BLaER1 (cell line): ENCODE measurements at regions not wholly inside any gene's neighbourhood (a gene's known extent, or its start where the extent isn't known, plus 50 kb on each side); places are given as distances from the start of the nearest gene placed in this dataset.
"Not testable (repeated sequence)": the region's sequence is repeated elsewhere in the genome, so short reads cannot be mapped to it uniquely, and the experiment has no call there.

ENCODE experiments used
- H3K27ac ChIP-seq: shearing (Covaris generic); formaldehyde crosslinking; 2 replicates; pipeline ENCODE4 v1.8.1; 2022
- H3K27me3 ChIP-seq: shearing (Covaris generic); formaldehyde crosslinking; 2 replicates; pipeline ENCODE4 v1.8.1; 2022
- H3K36me3 ChIP-seq: shearing (Covaris generic); formaldehyde crosslinking; 2 replicates; pipeline ENCODE4 v1.8.1; 2022
- H3K4me1 ChIP-seq: shearing (Covaris generic); formaldehyde crosslinking; 2 replicates; pipeline ENCODE4 v1.8.1; 2022
- H3K4me2 ChIP-seq: shearing (Covaris generic); formaldehyde crosslinking; 2 replicates; pipeline ENCODE4 v1.8.1; 2022
- H3K4me3 ChIP-seq: shearing (Covaris generic); formaldehyde crosslinking; 2 replicates; pipeline ENCODE4 v1.8.1; 2022
- H3K9ac ChIP-seq: shearing (Covaris generic); formaldehyde crosslinking; 2 replicates; pipeline ENCODE4 v1.8.1; 2022
- H3K9me3 ChIP-seq: shearing (Covaris generic); formaldehyde crosslinking; 2 replicates; pipeline ENCODE4 v1.8.1; 2022
- H4K20me1 ChIP-seq: shearing (Covaris generic); formaldehyde crosslinking; 2 replicates; pipeline ENCODE4 v1.8.1; 2022
- Cebpa-rat ChIP-seq: shearing (Covaris generic); IDR thresholded peaks from 2 replicates; pipeline ENCODE4 v1.8.1; 2022

DNA sequence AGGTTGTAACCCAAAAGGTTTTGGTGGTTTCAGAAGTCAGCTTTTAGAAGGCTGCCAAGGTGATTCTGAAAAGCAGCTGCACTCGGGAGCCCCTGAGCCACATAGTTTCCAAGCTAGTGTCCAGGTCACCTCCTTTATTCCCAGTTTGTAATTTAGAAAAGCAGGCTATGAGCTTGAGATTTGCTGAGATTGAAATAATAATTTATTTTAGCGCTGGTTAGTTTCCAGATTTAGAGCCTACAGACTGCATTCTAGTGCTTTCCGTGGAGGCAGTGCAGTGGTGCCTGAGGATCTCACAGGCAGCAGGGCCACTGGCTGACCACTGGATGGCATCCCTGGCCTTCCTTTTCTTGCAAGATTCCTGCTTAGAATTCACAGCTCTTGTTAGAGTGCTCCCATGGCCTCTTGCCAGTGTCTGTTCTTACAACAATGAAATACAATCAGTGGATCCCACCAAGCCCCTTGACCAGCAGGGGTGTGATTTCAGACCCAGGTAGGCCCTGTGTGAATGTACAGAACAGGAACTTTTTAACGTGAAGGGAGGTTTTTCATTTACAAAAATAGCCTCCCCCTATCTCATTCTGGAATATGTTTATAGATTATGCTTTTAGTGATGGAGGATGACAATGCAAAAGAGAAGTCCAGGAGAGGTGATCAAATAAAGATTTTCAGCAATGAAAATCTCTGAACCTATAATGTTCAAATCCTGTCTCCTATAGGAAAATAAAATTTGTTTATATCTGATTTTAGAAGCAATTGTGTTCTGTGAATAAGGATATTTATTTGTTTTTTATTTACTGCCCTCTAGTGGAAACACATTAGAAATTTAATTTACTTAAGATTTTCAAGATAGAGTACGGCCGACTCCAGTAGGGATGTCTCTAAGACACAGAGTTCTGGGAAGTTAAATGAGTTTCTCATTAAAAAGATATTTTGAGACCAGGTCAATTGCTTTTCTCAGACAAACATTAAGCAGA is 362.1 kb upstream of the STXBP6 start:
- Histone ChIP-seq H3K9ac (no peak overlapping the region), H3K4me1 (no peaks in the 10 kb centered on the region), H3K4me3 (no peak overlapping the region), H3K9me3 (no peaks in the 10 kb centered on the region), H3K36me3 (no peaks in the 10 kb centered on the region), H3K27ac (no peak overlapping the region), H3K27me3 (no peaks in the 10 kb centered on the region), H4K20me1 (no peaks in the 10 kb centered on the region), H3K4me2 (no peak overlapping the region)
- no peak for TF ChIP-seq Cebpa-rat

DNA sequence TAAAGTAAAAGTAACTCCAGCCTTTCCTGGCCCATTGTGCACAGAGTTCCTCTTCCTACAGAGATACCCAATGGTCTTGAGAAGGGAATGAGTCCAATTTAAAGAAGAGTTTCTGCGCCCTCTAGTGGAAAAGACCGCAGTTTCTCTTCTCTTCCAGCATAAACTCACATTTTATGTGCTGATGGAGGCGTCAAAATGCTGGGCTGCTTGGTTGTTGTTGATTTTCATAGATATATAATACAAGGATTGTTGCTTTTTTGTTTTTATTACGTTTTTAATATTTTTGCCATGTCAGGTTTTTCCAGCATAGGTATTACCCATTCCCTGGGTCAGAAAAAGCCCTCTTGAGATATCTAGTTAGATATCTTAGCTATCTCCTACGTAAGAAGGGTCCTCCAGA is 356.9 kb upstream of the STXBP6 start:
- TF ChIP-seq Cebpa-rat, result no peak
- H3K36me3 ChIP-seq, result no peaks in the 10 kb centered on the region
- no peaks in the 10 kb centered on the region for H3K27me3 ChIP-seq
- no peak overlapping the region for H3K9ac ChIP-seq
- H3K27ac ChIP-seq, result no peak overlapping the region
- no peaks in the 10 kb centered on the region for H4K20me1 ChIP-seq
- H3K4me3 ChIP-seq, result no peak overlapping the region
- no peaks in the 10 kb centered on the region for H3K4me1 ChIP-seq
- no peaks in the 10 kb centered on the region for H3K9me3 ChIP-seq
- no peak overlapping the region for H3K4me2 ChIP-seq

DNA sequence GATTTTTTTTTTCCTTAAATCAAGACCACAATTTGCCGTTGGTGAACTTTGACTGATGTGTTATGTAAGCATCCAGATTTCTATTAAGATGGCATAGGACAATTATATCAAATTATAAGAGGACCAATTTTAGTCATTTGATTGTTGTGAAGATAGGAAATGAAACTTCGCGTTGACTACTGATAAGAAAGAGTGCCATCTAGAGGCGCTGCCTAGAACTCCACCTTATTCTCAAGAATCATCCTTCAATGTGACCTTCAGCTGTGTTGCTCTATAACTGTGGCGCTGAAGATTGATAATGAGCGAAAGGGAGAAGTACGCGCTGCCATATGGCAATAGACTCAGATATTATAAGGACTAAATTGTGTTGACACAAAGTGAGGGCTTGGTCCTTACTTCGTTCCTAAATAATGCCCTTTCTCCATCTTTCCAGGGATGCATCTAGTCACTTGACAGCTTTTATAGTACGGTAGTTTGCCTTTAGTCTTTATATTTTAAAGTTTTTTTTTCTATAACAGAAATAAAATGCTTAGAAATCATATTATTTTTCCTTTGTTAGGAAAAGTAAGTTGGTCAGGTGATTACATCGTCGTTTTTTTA is 350.8 kb upstream of the STXBP6 start:
- Histone ChIP-seq H3K4me2 (no peak overlapping the region), H3K9ac (no peak overlapping the region)
- TF ChIP-seq Cebpa-rat, result no peak

DNA sequence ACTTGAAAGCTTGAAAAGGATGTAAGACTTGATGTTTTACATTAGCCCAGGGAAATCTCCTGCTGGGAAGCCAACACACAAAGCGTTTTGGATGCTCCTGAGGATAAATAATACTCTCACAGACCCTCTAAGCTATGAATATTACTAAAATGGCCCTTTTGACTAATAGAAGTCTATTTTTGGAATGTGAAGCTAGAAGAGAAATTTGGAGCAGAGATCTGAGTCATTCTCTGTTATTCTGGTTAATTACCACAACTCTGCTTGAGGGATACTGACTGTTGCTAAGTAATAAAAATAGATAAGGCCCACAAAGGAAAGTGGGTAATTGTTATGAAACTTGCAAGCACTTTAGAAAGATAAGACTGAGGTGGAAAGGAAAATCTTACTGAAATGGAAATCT is 346.2 kb upstream of the STXBP6 start:
- Histone ChIP-seq H3K36me3 (no peaks in the 10 kb centered on the region), H3K9me3 (no peaks in the 10 kb centered on the region), H3K9ac (no peak overlapping the region), H3K27me3 (no peaks in the 10 kb centered on the region), H3K4me3 (no peak overlapping the region), H4K20me1 (no peaks in the 10 kb centered on the region), H3K4me1 (peaks cover 30% of the 10 kb centered on the region), H3K4me2 (no peak overlapping the region), H3K27ac (no peak overlapping the region)
- no peak for TF ChIP-seq Cebpa-rat

More for the DNA sequence above, 350.8 kb upstream of the STXBP6 start:
- Histone ChIP-seq H3K27ac (no peak overlapping the region), H3K4me3 (no peak overlapping the region), H3K36me3 (no peaks in the 10 kb centered on the region), H3K27me3 (no peaks in the 10 kb centered on the region), H3K9me3 (no peaks in the 10 kb centered on the region), H4K20me1 (no peaks in the 10 kb centered on the region), H3K4me1 (peaks cover 12% of the 10 kb centered on the region; the same call in 1 of the 2 replicates)

DNA sequence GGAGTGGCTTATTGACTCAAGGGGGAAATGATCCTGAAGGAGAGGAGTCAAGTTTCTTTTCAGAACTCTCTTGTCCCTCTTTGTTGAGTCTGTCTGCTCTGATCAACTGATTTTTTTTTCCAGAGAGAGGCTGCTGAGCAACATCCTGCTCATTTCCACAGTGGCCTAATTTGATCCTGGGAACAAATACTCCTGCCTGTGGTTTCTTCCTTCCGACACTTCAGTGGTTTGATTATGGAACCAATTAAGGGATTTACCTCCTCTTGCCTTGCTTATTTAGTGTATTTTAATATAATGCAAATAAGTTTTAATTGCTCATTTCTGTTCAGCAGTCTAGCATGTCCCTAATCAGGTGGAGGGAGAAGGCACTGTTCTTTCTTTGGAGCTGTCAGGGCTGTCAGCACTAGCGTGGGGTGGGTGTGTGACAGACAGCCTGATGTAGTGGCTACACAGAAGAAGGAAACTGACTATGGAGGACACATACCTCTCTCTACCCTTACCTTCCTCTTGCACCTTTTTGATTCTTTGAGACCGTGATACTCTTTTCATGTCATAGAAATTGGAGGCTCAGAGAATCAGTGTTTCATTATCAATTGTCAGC is 344.9 kb upstream of the STXBP6 start:
- Histone ChIP-seq H4K20me1 (no peaks in the 10 kb centered on the region), H3K4me3 (no peak overlapping the region)
- no peak for TF ChIP-seq Cebpa-rat

DNA sequence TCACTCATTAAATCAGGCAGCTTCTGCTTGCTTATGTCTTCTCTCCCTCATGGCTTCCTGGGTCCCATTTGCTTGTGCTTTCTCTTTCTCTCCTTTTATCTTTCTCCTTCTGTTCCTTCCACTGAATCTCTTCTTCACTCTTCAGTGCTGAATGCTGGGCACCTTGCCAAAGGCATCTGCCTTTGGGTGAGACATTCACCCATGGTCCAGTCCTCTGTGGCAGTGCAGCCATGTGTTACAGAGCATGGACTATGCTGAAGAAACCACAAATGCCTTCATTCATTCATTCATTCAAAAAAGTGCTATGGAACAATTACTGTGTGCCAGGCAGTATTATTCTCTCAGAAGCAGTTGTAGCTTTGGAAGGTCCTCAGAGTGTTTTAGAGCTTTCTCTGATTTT is 344.4 kb upstream of the STXBP6 start:
- TF ChIP-seq Cebpa-rat, result no peak
- Histone ChIP-seq H3K4me1 (peaks cover 38% of the 10 kb centered on the region), H3K27me3 (no peaks in the 10 kb centered on the region), H3K36me3 (no peaks in the 10 kb centered on the region), H3K27ac (no peak overlapping the region), H3K4me3 (no peak overlapping the region), H3K9me3 (no peaks in the 10 kb centered on the region), H4K20me1 (no peaks in the 10 kb centered on the region), H3K9ac (no peak overlapping the region), H3K4me2 (peak overlapping the region; percentile 12; the same call in 1 of the 2 replicates)

More for the DNA sequence above, 344.9 kb upstream of the STXBP6 start:
- Histone ChIP-seq H3K9ac (no peak overlapping the region), H3K27ac (no peak overlapping the region), H3K4me2 (0 out of 2 replicates have a peak overlapping the region, but pooled peaks have one; percentile 12), H3K9me3 (no peaks in the 10 kb centered on the region), H3K4me1 (peaks cover 35% of the 10 kb centered on the region), H3K36me3 (no peaks in the 10 kb centered on the region), H3K27me3 (no peaks in the 10 kb centered on the region)

DNA sequence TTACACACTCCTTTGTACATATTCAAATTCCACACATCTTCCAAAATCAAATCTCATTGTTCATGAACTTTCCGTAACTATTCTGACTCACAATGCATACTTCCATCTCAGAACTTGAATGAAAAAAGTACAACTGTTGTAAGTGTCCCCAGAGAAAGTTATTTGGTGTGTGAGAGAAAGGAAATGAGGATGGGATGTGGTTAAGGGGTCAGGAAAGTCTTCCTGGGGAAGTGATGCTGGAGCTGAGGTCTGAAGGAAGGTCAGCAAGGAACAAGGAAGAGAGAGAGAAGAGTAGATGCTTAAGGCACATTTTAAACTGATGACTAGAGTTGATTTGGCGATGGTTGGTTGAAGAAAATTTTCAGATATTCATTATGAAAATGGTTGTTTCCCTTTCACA is 340.0 kb upstream of the STXBP6 start:
- no peaks in the 10 kb centered on the region for H4K20me1 ChIP-seq
- no peaks in the 10 kb centered on the region for H3K9me3 ChIP-seq
- no peak overlapping the region for H3K27ac ChIP-seq
- no peak for TF ChIP-seq Cebpa-rat
- no peaks in the 10 kb centered on the region for H3K27me3 ChIP-seq
- H3K9ac ChIP-seq, result no peak overlapping the region
- no peak overlapping the region for H3K4me3 ChIP-seq
- peaks cover 18% of the 10 kb centered on the region for H3K4me1 ChIP-seq
- H3K36me3 ChIP-seq, result no peaks in the 10 kb centered on the region
- H3K4me2 ChIP-seq, result peak overlapping the region; percentile 4; the same call in 1 of the 2 replicates

DNA sequence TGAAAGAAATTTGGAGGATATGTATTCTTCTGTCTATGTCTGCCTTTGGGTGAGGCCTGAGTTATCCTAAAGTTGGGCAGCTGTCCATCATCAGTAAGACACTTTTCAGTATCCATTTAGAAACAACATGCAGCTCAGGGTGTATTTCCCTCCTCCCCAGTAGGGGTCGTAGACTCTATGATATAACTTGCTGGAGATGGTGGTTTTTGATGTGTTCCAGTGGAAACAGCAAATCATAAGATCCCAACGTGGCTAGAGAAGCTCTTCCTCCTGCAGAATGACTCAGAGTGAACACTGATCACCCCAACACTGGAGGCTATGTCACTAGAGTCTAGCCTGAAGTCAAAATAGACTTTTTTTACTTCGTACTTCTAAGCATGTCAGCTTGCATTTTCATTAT is 331.6 kb upstream of the STXBP6 start:
- Histone ChIP-seq H3K4me2 (no peak overlapping the region), H3K27ac (no peak overlapping the region), H4K20me1 (no peaks in the 10 kb centered on the region), H3K27me3 (no peaks in the 10 kb centered on the region), H3K4me3 (no peak overlapping the region), H3K4me1 (no peaks in the 10 kb centered on the region), H3K9me3 (no peaks in the 10 kb centered on the region), H3K9ac (no peak overlapping the region), H3K36me3 (no peaks in the 10 kb centered on the region)
- TF ChIP-seq Cebpa-rat, result no peak

DNA sequence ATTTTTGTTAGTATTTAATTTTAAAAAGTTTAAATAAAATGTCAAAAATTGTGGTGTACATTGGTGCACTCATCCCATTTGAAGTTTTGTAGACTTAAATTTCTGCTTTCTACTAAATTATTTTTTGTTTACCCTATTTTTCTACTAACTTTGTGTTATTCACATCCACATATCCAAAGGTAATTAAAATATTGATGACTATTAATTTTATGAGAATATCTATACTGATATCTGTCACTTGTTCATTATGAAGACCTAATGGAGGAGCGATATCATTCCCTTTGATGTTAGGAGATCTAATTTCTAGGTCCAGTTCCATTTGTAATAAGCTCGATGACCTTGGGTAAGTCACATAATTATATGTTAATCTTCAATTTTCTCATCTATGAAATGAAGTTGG is 325.7 kb upstream of the STXBP6 start:
- H3K27me3 ChIP-seq, result no peaks in the 10 kb centered on the region
- no peak overlapping the region for H3K27ac ChIP-seq
- no peaks in the 10 kb centered on the region for H3K36me3 ChIP-seq
- no peak overlapping the region for H3K4me2 ChIP-seq
- H3K9ac ChIP-seq, result no peak overlapping the region
- TF ChIP-seq Cebpa-rat, result no peak
- H4K20me1 ChIP-seq, result no peaks in the 10 kb centered on the region
- no peaks in the 10 kb centered on the region for H3K4me1 ChIP-seq
- no peak overlapping the region for H3K4me3 ChIP-seq
- H3K9me3 ChIP-seq, result no peaks in the 10 kb centered on the region

DNA sequence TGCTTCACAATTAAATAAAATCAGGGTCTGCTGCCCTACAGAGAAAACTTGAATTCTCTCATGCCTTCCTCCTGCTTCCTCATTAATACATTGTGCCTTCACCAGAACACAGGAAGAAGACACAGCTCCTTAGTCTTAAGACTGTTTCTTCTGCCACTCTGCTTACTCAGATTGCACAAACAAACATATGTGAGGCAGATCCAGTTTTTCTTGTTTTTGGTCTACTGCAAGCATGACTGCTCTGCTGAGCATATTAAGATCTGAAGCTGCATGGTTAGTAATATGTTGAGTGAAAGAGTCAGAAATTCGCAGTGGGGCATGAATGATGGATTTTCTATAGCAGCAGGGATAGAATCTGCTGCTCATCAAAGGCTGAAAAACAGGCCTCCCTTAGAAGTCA is 321.1 kb upstream of the STXBP6 start:
- no peaks in the 10 kb centered on the region for H3K27me3 ChIP-seq
- no peak overlapping the region for H3K4me3 ChIP-seq
- H3K27ac ChIP-seq, result no peak overlapping the region
- no peaks in the 10 kb centered on the region for H4K20me1 ChIP-seq
- no peak for TF ChIP-seq Cebpa-rat
- H3K4me2 ChIP-seq, result no peak overlapping the region
- no peaks in the 10 kb centered on the region for H3K36me3 ChIP-seq
- no peaks in the 10 kb centered on the region for H3K4me1 ChIP-seq
- H3K9me3 ChIP-seq, result peaks cover 7% of the 10 kb centered on the region; the same call in 1 of the 2 replicates
- H3K9ac ChIP-seq, result no peak overlapping the region

DNA sequence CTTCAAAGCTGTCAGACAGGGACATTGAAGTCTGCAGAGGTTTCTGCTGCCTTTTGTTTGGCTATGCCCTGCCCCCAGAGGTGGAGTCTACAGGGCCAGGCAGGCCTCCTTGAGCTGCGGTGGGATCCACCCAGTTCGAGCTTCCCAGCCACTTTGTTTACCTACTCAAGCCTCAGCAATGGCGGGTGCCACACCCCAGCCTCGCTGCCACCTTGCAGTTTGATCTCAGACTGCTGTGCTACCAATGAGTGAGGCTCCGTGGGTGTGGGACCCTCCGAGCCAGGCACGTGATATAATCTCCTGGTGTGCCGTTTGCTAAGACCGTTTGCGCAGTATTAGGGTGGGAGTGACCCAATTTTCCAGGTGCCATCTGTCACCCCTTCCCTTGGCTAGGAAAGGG is 320.1 kb upstream of the STXBP6 start:
- not testable (repeated sequence) for H3K27ac ChIP-seq, H3K4me1 ChIP-seq, H3K36me3 ChIP-seq, H3K9me3 ChIP-seq, H3K27me3 ChIP-seq, H3K4me2 ChIP-seq, H3K9ac ChIP-seq, H4K20me1 ChIP-seq, H3K4me3 ChIP-seq
